Islet of Langerhans (tissue), 1 donor: ENCODE measurements at regions not wholly inside any gene's neighbourhood (a gene's known extent, or its start where the extent isn't known, plus 50 kb on each side); places are given as distances from the start of the nearest gene placed in this dataset.

Experiments used
- FAIRE-seq: peaks from one replicate; lab custom pipeline; 2011; peaks lifted over from hg19 to GRCh38; lab: Jason Lieb, UNC

DNA sequence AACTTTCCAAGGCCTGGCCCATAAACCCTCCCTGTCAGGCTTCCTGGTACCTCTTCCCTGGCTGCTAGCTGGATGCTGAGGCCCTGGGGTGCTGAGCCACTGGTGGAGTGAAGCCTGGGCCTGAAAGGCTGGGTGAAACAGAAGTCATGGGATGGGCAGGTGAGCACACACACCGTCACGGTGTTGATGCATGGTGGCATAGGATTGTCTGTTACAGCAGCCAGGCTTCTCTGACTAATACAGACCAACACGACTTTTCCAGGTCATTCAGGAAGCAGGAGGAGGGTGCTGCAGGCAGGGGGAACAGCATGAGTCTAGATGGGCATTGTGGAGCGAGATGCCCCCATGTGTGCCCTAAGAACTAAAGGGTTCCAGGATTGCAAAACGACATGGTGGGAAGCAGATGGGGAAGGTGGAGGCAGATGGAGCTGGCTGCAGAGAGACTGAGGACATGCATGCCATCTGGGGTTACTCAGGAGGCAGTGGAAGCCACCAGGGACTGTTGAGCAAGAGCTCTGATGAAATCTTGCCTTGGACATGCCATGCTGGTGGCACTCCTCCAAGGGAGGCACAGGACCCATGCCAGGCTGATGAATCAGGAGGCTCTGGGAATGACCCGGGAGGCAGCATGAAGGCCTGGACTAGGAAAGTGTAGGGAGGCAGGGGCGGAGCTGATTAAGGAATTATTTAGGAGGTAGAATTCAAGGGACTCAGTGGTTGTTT, 480.9 kb downstream of the TSN start:
- no peak for FAIRE-seq

DNA sequence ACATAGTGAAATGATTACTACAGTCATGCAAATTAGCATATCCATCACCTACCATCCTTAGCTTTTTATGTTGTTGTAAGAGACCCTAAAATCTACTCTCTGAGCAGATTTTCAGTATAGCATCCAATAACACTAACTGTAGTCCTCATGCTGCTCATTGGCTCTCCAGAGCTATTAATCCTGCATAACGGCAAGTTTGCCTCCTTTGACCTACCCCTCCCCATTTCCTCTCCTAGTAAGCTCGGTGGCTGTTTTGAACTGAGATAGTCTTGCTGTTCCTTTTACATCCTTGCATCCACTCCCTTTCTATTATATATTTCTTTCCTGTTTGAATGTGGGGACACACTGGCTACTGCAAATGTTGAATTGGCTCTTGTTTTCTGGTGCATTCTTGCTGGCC, 481.5 kb downstream of the TSN start:
- FAIRE-seq = no peak

DNA sequence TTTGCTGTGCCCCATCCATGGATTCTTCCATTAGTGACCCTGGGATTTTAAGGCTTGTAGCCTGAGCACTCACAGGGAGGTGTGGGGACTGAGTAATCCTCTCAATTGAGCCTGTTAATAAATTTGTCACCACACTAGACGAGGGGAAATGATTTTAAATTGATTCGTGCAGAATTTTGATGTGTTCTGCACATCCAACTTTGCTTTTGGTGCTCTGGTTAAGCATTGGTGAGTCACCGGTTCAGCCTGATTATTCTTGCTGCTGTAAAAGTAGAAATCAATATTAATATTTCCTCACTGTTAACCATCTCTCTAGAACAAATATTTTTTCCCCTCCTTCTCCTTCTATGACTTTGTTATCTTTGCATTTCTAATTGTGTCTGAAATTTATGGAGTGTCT, 482.0 kb downstream of the TSN start:
- FAIRE-seq = no peak

DNA sequence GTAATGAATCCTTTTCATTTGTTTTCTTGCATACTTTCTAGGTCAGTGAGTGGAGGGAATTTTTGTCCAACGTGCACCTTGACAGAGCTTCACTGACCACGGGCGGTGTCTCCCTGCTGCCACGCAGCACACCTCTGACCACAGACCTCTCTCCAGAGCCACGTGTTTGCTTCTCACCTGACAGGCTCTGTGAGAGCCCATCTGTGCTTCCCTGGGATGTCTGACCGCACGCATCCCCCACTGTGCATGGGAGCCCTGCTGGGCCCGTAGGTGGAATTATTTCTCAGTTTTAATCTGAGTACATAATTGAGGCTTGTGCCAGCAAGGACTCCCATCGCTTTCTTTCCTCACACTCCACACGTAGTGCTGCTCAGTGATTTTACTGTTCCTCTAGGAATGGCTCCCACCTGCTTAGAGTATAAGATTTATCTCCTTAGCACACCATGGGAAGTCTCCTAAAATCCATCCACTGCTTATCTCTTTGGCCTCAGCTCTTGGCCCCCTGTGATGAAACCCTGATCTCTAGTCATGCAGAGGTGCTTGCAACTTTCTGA, 482.6 kb downstream of the TSN start:
- no peak for FAIRE-seq

DNA sequence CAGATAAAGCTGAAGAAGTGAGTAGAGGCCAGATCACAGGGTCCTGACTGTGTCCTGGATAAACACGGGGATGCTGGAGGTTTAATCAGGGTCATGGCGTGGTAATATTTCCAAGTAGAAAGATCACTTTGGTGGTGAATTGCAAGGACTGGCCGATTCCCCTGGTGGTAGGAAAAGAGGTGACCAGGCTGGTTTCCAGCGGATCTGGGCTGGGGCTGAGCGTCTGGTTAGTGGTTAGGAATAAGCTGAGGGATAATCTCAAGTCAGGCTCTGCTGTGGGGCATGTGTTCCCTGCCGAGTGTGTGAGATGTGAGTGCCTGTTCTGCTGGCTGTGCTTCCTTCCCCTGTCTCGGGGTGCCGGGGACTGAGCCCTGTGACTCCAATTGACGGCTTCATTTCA, 484.0 kb downstream of the TSN start:
- FAIRE-seq = no peak

DNA sequence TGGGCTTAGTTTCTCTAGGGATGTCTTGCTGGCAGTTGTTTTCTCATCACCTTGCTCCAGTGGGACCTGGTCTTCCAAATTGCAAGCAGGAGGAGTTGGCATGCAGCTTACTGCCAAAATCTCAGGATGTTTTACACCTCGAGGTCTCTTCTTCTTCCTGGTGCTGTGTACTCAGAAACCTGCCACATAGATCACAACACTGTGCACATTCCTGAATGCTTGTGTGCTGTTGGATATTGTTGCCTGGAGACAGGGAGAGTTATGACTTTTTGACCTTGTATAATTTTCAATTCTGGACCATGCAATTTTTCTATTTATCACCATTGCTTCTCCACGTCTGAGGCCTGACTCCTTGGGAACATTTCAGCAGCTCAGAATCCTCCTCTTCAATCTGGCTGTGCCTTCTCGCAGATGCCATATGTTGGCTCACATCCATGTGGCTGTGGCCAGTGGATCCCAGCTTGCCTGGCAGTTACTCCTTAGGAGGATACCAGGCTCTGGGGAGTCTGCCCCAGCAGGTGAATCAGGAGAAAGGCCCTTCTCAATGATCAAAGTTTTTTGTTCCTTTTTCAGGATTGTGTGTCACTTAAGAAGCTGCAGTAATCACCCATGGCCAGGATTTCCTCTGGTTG, 489.3 kb downstream of the TSN start:
- FAIRE-seq = no peak

DNA sequence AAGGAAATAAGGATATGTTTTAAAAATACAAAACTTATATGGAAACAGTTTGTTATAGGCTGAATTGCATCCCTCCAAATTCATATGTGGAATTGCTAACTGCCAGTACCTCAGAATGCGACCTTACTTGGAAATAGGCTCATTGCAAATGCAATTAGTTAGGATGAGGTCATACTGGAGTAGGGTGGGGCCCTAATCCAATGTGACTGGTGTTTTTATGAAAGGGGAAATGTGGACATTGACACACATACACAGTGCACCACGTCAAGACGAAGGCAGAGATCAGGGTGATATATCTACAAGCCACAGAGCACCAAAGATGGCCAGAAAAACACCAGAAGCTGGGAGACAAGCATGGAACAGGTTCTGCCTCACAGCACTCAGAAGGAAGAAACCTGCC, 494.2 kb downstream of the TSN start:
- no peak for FAIRE-seq

DNA sequence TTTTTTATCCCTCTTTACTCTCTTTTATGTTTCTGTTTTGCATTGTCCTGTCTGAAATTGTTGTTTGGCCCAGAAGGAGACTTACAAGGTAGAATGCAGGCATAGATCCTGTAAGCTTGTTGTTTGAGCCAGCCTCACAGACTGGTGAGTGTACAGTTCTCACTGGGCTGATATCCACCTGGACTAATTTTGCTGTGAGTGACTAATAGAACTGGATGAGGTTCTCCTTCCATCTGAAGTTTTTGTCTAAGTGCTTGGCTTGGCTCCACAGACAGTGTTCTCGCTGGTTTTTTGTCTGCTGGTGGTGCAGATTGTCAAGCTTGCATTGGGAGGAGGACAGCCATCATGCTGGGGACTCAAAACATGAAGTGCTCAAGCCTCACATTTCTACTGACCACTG, 495.7 kb downstream of the TSN start:
- FAIRE-seq = no peak

DNA sequence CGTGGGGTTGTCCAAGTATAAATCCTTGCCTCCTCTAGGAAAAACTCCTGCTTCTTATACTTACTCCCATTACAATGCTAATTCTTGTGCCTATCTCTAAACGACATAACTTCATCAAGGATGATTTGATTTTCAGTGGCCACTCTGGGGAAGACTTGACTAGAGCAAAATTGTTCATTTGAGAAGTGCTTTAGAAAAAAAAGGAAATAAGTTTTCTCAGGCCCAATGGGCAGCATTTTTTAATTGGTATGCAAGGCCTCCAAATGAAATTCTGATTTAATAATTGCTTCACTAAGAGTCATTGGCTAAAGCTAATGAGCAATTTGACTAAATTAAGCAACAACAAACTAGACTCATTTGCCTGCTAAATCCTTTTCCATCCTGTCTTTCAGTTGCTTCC, 496.1 kb downstream of the TSN start:
- no peak for FAIRE-seq

DNA sequence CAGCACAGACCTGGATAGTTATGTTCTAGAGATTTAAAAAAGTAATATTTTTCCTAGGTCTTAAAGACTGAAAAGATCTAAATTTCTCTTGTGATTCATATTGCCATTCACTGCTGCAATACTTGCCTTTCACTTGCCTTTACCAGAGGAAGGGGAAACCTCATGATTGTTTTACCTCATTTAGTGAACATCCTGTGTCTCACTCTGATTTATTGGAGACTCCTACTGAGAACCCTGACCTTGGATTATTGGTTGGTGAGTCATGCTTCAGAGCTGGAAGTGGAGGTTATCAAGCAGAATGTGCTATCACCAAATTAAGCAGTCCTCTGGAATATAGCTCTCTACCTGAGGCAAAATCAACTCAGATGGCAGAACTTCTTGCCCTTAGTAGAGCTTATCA, 500.5 kb downstream of the TSN start:
- no peak for FAIRE-seq

DNA sequence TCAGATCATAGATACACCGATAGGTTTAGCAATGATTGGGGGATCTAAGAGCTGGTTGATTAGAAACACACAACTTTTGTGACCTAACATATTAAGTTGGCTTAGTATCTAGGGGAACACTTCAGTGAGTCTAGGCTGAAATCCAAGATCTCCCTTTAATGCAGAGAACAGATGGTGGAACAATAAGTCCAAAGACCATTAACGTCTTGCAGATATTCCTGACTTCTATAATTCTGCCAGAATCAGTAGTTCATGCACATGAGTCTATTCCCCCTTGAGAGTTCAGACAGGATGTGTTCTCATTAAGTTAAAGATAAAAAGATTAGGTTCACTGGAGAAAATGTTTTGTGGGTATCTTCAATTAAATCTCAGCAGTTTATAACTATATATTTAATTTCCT, 506.5 kb downstream of the TSN start:
- no peak for FAIRE-seq

DNA sequence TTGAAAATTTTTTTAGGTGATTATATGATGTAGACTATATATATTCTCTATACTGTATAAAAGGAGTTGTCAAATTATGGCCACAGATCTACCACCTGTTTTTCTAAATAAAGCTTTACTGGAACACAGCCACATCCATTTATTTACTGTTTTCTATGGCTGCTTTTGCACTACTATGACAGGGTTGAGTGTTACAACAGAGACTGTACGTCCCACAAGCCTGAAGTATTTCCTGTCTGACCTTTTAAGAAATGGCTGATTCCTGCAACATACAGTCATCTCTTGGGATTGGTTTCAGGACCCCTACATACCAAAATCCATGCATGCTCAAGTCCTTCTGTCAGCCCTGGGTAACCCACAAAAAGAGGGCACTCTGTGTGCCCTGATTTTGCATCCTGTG, 508.3 kb downstream of the TSN start:
- no peak for FAIRE-seq

DNA sequence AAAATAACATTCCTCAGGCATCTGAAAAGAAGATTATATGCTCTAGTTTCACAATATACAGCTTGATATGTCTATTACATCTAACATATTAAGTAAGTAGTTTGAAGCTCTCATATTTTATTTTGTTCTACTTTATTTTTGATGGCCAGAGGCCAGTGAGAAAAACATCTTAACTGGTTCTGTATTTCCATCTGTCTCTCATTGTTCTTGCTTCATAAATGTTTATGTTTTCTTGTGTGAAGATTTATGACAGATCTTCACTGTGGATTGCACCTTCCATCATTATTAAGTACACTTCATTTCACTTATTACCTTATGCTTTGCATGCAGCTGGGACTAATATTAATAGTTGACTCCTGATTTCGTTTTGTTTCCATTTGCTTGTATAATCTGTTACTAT, 511.2 kb downstream of the TSN start:
- FAIRE-seq = no peak

DNA sequence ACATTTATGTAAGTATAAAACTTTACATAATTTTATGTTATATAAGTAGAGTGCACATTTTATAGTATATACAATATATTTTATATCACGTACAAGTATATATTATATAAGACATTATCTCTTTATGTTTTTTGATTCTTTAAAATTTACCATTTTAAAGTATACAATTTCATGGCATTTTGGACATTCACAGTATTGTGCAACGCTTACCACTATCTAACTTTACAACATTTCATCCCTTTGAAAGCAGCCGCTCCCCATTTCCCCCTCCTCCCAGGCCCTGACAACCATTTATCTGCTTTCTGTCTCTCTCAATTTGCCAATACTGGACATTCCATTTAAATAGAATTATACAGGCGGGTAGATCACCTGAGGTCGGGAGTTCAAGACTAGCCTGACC, 512.5 kb downstream of the TSN start:
- no peak for FAIRE-seq

DNA sequence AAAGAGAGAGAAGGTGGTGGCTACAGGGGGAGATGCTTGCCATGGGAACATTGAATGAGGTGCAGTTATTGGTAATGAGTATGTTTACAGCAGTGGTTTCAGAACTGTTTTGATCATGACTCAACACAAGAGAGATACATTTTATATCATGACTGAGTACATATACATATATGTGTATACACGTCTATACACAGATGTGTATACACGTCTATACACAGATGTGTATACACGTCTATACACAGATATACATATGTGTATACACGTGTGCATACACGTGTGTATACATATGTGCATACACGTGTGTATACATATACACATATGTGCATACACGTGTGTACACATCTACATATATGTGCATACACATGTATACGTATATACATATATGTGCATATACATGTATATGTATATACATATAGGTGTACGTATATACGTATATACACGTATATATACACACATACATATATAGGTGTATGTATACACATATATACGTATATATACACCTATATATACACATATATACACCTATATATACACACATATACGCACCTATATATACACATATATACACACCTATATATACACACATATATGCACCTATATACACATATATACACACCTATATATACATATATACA, 518.5 kb downstream of the TSN start:
- FAIRE-seq = peak; percentile 100

DNA sequence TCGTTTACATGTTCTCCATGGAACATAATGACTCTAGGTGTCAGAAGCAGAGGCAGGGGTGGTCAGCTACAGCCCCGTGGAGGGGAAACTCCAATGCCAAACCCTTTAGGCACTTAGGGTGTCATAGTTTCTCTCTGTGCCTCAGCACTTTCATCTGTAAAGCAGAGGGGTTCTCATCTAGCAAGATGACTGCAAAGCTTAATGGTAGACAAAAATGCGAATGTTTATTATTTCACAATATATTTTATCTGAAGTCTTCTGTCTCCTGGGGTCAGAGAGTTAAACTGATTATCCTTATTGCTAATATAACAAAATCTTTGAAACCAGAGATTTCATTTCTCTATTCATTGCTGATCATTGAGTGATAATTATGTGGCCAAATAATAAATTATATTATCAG, 522.5 kb downstream of the TSN start:
- FAIRE-seq = no peak

DNA sequence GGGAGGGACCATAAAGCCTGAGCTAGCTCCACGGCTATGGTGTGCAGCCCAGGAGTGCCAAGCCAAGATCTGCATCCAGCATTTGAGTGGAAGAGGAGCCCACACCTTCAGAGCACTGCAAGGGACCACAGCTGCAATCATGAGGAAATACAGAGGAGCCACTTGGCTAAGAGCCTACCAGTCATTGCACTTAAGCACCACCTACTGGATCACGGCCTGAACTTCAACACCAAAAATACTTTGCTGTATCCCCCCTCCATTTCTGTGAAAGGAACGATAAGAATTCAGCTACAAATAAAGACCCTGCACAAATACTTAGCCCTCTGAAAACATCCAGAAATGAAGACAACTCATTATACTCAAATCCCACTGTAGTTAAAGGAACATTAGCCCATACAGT, 545.3 kb downstream of the TSN start:
- no peak for FAIRE-seq

DNA sequence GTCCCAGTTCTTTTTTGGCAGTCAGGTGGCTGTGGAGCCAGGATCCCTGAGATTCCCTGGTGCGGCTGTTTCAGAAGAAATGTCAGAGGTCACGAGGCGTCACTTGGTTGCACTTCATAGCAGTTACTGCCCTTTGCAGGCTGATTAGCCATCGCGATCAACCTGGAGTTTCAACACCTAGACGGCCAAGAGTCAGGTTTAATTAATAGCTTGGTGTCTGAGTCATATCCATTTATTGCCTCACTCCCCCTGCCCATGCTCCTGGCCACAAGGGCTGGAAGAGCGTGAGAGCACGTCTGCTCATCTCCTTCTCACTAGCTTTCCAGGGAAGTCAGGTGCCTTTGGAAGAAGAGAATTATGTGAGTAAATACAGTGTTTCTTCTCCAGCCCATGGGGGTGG, 552.3 kb downstream of the TSN start:
- no peak for FAIRE-seq

DNA sequence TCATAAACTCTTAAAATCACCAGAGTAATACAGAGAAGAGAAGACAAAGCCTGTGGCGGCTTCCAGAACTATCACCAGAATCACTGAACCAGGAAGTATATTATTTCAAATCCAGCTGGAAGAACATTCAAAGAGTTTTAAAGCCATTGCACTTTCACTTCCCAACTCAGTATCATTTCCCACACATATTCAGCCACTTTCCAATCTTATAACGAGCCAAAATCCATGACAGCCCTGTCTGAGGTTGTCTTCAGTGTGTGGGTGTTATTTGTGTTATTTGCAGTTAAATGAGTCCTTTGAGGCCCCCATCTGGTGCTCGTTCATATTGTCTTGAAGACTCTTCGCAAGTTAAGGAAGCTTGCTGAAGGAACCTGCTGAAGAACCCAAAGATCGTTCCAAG, 559.9 kb downstream of the TSN start:
- FAIRE-seq = no peak

DNA sequence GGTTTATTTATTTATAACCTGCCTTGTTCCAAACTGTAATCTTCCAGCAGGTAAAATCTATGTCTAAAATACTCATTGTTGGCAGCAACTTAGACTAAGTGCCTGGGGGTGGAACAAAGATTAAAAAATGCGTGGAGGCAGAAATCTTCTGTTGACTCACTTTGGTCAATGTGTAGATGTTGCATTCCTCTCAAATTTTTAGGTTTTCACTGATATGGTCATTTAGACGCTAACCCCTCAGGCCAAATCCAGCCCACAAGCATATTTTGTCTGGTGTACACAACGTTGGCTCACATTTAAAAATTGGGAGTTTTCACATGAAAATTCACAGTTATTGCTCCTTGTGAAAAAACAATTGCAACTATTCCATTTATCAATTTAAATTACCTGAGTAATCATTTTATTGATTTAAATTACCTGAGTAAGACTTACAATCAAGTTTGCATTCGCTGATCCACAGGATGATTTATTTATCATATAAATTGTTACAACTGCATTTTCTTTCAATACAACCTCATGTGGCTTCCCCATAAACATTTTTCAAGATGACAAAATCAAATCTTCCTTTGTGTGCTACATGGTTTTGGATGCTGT, 564.2 kb downstream of the TSN start:
- no peak for FAIRE-seq

DNA sequence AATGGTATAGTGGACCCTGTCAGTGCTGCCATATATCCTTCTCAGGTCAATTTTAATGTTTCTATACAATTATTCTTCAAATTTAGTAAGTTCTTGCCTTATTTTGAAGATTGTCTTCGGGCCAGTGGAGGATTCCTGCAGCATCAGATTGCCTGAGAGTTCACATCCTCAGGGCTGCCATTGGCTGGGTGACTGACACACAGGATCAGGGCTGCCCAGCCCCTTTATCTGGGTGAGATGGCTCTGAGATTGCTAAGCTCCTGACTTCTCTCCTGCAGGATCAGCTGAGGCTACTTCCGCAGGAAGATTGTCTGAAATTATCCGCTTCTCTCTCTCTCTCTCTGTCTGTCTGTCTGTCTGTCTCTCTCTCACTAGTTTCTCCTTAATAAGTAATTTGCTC, 567.4 kb downstream of the TSN start:
- FAIRE-seq = no peak

DNA sequence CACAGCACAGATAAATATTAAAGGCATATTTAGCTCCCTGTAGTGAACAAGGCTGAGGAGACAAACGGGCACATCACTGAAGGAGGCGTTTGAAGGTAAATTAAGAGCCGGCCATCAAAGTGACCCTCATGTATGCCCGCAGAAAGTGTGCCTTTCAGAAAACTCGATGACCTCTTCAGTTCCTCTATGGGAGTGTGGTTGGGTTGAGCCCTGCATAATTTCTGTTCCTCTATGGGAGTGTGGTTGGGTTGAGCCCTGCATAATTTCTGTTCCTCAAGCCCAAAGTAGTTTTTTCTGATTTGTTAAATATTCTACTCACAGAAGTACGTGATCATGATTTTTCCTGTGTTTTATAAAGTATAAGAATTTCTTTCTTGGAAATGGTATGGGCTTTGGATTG, 568.5 kb downstream of the TSN start:
- FAIRE-seq = no peak

DNA sequence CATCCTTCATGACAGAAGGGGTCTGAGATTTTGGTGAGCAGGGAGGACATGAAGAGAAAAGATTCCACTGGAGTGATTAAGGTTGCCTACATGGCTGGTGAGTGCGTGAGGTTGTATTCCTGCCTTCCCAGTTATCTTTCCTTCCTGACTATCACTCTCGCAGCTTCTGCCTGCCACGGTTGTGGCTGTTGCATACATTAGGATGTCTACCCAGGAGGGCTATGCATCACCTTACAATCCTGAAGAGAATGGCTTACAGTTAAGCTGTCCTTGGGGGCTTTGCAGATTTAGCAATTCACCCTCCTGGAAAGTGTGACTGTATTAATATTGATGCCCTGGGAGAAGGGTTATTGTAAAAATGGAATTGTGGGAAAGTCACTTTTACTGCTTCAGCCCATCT, 571.0 kb downstream of the TSN start:
- FAIRE-seq = no peak
